ENCODE measurements at regions not wholly inside any gene's neighbourhood (a gene's known extent, or its start where the extent isn't known, plus 50 kb on each side); places are given as distances from the start of the nearest gene placed in this dataset.

DNA sequence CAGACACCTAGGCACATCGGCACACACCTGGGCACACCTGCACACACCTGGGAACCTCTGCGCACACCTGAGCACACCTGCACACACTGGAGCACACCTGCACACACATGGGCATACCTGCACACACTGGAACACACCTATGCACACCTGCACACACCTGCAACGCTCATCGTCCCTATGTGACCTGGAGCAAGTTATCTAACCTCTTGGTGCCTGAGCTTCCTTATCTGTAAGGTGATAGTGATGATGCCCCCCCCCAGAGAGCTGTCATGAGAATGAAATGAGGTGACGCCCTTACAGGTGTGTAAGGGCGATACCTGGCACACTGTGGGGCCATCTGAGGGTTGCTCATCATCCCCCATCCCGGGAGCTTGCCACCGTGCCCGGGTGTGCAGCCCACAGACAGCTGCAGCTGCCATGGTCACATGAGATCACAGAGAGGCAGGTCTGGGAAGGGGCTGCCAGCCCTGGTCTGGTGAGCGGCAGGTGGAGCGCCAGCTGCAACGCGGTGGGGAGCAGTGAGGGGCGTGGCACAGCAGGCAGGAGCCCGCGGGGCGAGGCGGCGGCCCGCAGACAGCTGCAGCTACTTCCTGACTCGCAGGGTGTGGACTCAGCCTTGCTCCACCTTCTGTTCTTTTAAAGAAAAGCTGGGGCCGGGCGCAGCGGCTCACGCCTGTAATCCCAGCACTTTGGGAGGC is 59.9 kb upstream of the FBRSL1 start:
- H3K36me3 Mint-ChIP-seq (ENCODE audit: low read depth): peaks cover 4% of the 10 kb centered on the region
- H3K9me3 Mint-ChIP-seq: peaks cover 17% of the 10 kb centered on the region

GRCh38 chr12:132429602-132429945 is 60.4 kb upstream of the FBRSL1 start:
- Mint-ChIP-seq H3K4me1 (peaks cover 84% of the 10 kb centered on the region), H3K9me3 (peaks cover 14% of the 10 kb centered on the region), H3K27me3 (ENCODE audit: low read depth) (peaks cover 49% of the 10 kb centered on the region), H3K27ac (peak overlapping the region; percentile 71 to 95 (median 90)), H3K36me3 (ENCODE audit: low read depth) (peaks cover 4% of the 10 kb centered on the region), H3K4me3 (peak overlapping the region; percentile 19 to 60 (median 28))
- TF ChIP-seq CTCF (IDR thresholded peaks at IDR 0.05; ENCODE audit: unreplicated experiment in 3 of 3): no peak

More for the DNA sequence above, 59.9 kb upstream of the FBRSL1 start:
- Mint-ChIP-seq H3K27me3 (ENCODE audit: low read depth) (peaks cover 47% of the 10 kb centered on the region), H3K27ac (peak overlapping the region; percentile 70 to 95 (median 90)), H3K4me1 (peaks cover 85% of the 10 kb centered on the region), H3K4me3 (peak overlapping the region; percentile 19 to 60 (median 28))
- TF ChIP-seq CTCF (IDR thresholded peaks at IDR 0.05; ENCODE audit: unreplicated experiment in 3 of 3): no peak

DNA sequence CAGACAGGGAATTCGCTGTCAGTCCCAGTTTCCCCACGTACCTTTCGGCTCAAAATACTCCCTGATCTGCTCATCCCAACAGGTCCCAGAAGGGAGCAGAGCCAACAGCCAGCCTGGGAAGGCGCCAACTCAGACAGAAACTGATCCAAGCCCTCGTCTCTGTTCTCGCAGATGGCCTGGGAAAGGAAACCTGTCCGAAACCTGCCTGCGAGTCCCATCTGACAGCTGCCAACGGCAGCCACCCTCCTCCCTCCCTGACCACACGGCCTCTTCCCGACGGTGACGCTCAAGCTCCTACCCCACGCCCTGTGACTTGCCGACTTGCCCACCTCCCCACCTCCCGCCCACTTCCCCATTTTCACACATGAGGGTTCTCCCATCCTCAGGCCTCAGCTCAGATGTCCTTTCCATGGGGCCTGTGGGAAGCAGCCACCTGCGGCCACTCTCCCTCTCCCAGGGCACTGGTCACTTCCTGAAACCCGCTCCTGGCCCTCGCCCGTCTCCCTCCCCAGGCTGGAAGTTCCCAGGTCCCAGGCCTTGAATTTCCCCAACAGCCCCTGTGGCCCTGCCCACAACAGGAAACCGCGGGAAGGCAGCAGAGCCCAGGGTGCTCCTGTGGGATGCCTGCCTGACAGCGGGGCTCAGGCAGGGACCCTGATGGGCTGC is 60.9 kb upstream of the FBRSL1 start:
- no peak for TF ChIP-seq CTCF (IDR thresholded peaks at IDR 0.05; ENCODE audit: unreplicated experiment in 3 of 3)
- Mint-ChIP-seq H3K36me3 (ENCODE audit: low read depth) (peaks cover 4% of the 10 kb centered on the region), H3K27ac (peak overlapping the region; percentile 71 to 95 (median 90)), H3K4me1 (peaks cover 85% of the 10 kb centered on the region), H3K9me3 (peaks cover 13% of the 10 kb centered on the region), H3K4me3 (peak overlapping the region in 2 of 3 experiments; percentile 30 to 48), H3K27me3 (ENCODE audit: low read depth) (peaks cover 51% of the 10 kb centered on the region)

GRCh38 chr12:132427999-132428935 is 61.7 kb upstream of the FBRSL1 start:
- Mint-ChIP-seq H3K27ac (peak overlapping the region; percentile 71 to 95 (median 90)), H3K4me1 (peaks cover 85% of the 10 kb centered on the region), H3K9me3 (peaks cover 13% of the 10 kb centered on the region), H3K27me3 (ENCODE audit: low read depth) (peaks cover 55% of the 10 kb centered on the region), H3K4me3 (peak overlapping the region in 2 of 3 experiments; percentile 30 to 48), H3K36me3 (ENCODE audit: low read depth) (peaks cover 1% of the 10 kb centered on the region)
- TF ChIP-seq CTCF (IDR thresholded peaks at IDR 0.05; ENCODE audit: unreplicated experiment in 3 of 3): no peak

- peaks cover 85% of the 10 kb centered on the region for H3K4me1 Mint-ChIP-seq
- peak overlapping the region; percentile 61 to 95 (median 92) for H3K27ac Mint-ChIP-seq
- no peaks in the 10 kb centered on the region for H3K36me3 Mint-ChIP-seq (ENCODE audit: low read depth)
- no peak for TF ChIP-seq CTCF (IDR thresholded peaks at IDR 0.05; ENCODE audit: unreplicated experiment in 3 of 3)
- peaks cover 58% of the 10 kb centered on the region for H3K27me3 Mint-ChIP-seq (ENCODE audit: low read depth)
- peak overlapping the region in 2 of 3 experiments; percentile 25 to 32 for H3K4me3 Mint-ChIP-seq
- peaks cover 13% of the 10 kb centered on the region for H3K9me3 Mint-ChIP-seq
Measured at GRCh38 chr12:132427174-132427768, 62.7 kb upstream of the FBRSL1 start.
